SK-N-SH (cell line): ENCODE measurements at regions not wholly inside any gene's neighbourhood (a gene's known extent, or its start where the extent isn't known, plus 50 kb on each side); places are given as distances from the start of the nearest gene placed in this dataset.

Experiments used
- CTCF ChIA-PET: fragments of 300-600, 350-600 bp; formaldehyde crosslinking; extraction: SDS; loops from one replicate; lab custom pipeline; 2021; lab: Yijun Ruan, JAX
- POLR2A ChIA-PET: fragments of 350-600 bp; sonication (Branson Sonifier 250); formaldehyde crosslinking; extraction: SDS; loops from one replicate; lab custom pipeline; 2020; ENCODE audit warnings: antibody characterized with exemption, inconsistent platforms; lab: Yijun Ruan, JAX
- DNase-seq: peaks from one replicate; pipeline ENCODE4 v3.0.0; 2012
- H2AFZ ChIP-seq: fragments of 200-600 bp; sonication (generic); 2 replicates; pipeline ENCODE4 v1.8.1; 2016; ENCODE audit warnings: antibody characterized with exemption, mild to moderate bottlenecking, low read depth
- H3F3A ChIP-seq: fragments of 200-600 bp; sonication (generic); replicated peaks from 2 replicates; pipeline ENCODE3; 2016; ENCODE audit warnings: antibody characterized with exemption, mild to moderate bottlenecking; ENCODE audit not compliant: insufficient read depth
- H3K27ac ChIP-seq, 2 experiments: fragments of 200-500 bp in 1 of 2; fragments of 200-600 bp in 1 of 2; sonication (Bioruptor generic) in 1 of 2; sonication (generic), shearing (Covaris generic) in 1 of 2; 2 replicates each; pipeline versions ENCODE4 v1.5.1 to v1.6.1; 2014 to 2016; ENCODE audit warnings: low read depth in 2 of 2, inconsistent platforms in 1 of 2, low read length in 1 of 2, mild to moderate bottlenecking in 1 of 2, mixed read lengths in 1 of 2
- H3K27me3 ChIP-seq: fragments of 200-600 bp; sonication (generic), shearing (Covaris generic); 2 replicates; pipeline ENCODE4 v1.6.1; 2016; ENCODE audit warnings: mixed run types; ENCODE audit not compliant: insufficient read depth
- H3K36me3 ChIP-seq, 2 experiments: fragments of 200-500 bp in 1 of 2; fragments of 200-600 bp in 1 of 2; sonication (Bioruptor generic) in 1 of 2; sonication (generic) in 1 of 2; replicated peaks in 1 of 2; 2 replicates each; pipeline versions ENCODE3 to v1.5.1; 2014 to 2016; ENCODE audit warnings: low read length in 1 of 2, mild to moderate bottlenecking in 1 of 2; ENCODE audit not compliant: insufficient read depth in 2 of 2, control insufficient read depth in 1 of 2
- H3K4me1 ChIP-seq, 2 experiments: fragments of 200-500 bp in 1 of 2; fragments of 200-600 bp in 1 of 2; sonication (Bioruptor generic) in 1 of 2; sonication (generic), shearing (Covaris generic) in 1 of 2; 2 replicates each; pipeline versions ENCODE4 v1.5.1 to v1.6.1; 2014 to 2016; ENCODE audit warnings: low read depth in 1 of 2, low read length in 1 of 2, mixed run types in 1 of 2; ENCODE audit not compliant: insufficient read depth in 2 of 2, control insufficient read depth in 1 of 2
- H3K4me2 ChIP-seq: fragments of 200-600 bp; sonication (generic), shearing (Covaris generic); 2 replicates; pipeline ENCODE4 v1.6.1; 2017; ENCODE audit warnings: mixed run types
- H3K4me3 ChIP-seq, 2 experiments: fragments of 200-500 bp in 1 of 2; fragments of 200-600 bp in 1 of 2; sonication (Bioruptor generic) in 1 of 2; sonication (generic), shearing (Covaris generic) in 1 of 2; 2 replicates each; pipeline versions ENCODE4 v1.5.1 to v1.8.1; 2014 to 2016; ENCODE audit warnings: low read depth in 2 of 2, inconsistent platforms in 1 of 2, low read length in 1 of 2, mild to moderate bottlenecking in 1 of 2, mixed read lengths in 1 of 2, moderate library complexity in 1 of 2
- H3K79me2 ChIP-seq: fragments of 200-600 bp; sonication (generic); 2 replicates; pipeline ENCODE4 v1.8.1; 2017; ENCODE audit warnings: mild to moderate bottlenecking; ENCODE audit not compliant: insufficient read depth
- H3K9ac ChIP-seq: fragments of 200-600 bp; sonication (generic); 2 replicates; pipeline ENCODE4 v1.6.1; 2017; ENCODE audit warnings: mixed run types
- H3K9me2 ChIP-seq: fragments of 200-600 bp; sonication (generic); 2 replicates; pipeline ENCODE4 v1.6.1; 2017; ENCODE audit warnings: mixed run types
- H3K9me3 ChIP-seq: fragments of 200-600 bp; sonication (generic); 2 replicates; pipeline ENCODE4 v1.6.1; 2017; ENCODE audit warnings: mixed run types, mild to moderate bottlenecking, moderate library complexity
- H4K20me1 ChIP-seq: fragments of 200-600 bp; sonication (generic); 2 replicates; pipeline ENCODE4 v1.6.1; 2017; ENCODE audit warnings: mild to moderate bottlenecking, mixed run types; ENCODE audit not compliant: insufficient read depth
- JUND ChIP-seq: IDR thresholded peaks from 2 replicates; pipeline ENCODE4 v1.4.0; 2012
- MXI1 ChIP-seq: IDR thresholded peaks from 2 replicates; pipeline ENCODE4 v1.6.1; 2012; ENCODE audit warnings: mild to moderate bottlenecking, low read depth, low read length, improper control_type of control experiment
- NFIC ChIP-seq: IDR thresholded peaks from 2 replicates; pipeline ENCODE4 v1.4.0; 2012; ENCODE audit warnings: borderline replicate concordance
- RAD21 ChIP-seq: IDR thresholded peaks from 2 replicates; pipeline ENCODE4 v1.6.1; 2012; ENCODE audit warnings: mild to moderate bottlenecking, low read length
- RCOR1 ChIP-seq: fragments of 150-350 bp; IDR thresholded peaks from 2 replicates; pipeline ENCODE4 v1.6.1; 2017; ENCODE audit warnings: antibody characterized with exemption, low read length
- RFX5 ChIP-seq: IDR thresholded peaks from 2 replicates; pipeline ENCODE4 v1.6.1; 2012; ENCODE audit warnings: mild to moderate bottlenecking, improper control_type of control experiment, low read length
- SIN3A ChIP-seq: IDR thresholded peaks from 2 replicates; pipeline ENCODE4 v1.6.1; 2012; ENCODE audit warnings: low read depth, mild to moderate bottlenecking, low read length, moderate library complexity, borderline replicate concordance
- SMC3 ChIP-seq: IDR thresholded peaks from 2 replicates; pipeline ENCODE4 v1.6.1; 2012; ENCODE audit warnings: low read depth, low read length, improper control_type of control experiment
- TEAD4 ChIP-seq: IDR thresholded peaks from 2 replicates; pipeline ENCODE4 v1.4.0; 2012; ENCODE audit warnings: mild to moderate bottlenecking, borderline replicate concordance; ENCODE audit not compliant: insufficient read depth
- WGBS: methylation state at CpG from one replicate; pipeline ENCODE4 v1.1.6; 2017; ENCODE audit warnings: low lambda C conversion rate; 5-methylcytosine and 5-hydroxymethylcytosine counted together
- TF ChIP-seq, protein P1 (sequence below): IDR thresholded peaks from 2 replicates; pipeline ENCODE4; 2012
- TF ChIP-seq, protein P2 (sequence below): fragments of 200-600 bp; sonication (generic); IDR thresholded peaks from 2 replicates; pipeline ENCODE4 v1.6.1; 2017; ENCODE audit warnings: antibody characterized with exemption, mild to moderate bottlenecking, moderate library complexity
- TF ChIP-seq, protein P3 (sequence below): IDR thresholded peaks from 2 replicates; pipeline ENCODE4 v1.6.1; 2012; ENCODE audit warnings: mild to moderate bottlenecking, low read depth, low read length, moderate library complexity

DNA sequence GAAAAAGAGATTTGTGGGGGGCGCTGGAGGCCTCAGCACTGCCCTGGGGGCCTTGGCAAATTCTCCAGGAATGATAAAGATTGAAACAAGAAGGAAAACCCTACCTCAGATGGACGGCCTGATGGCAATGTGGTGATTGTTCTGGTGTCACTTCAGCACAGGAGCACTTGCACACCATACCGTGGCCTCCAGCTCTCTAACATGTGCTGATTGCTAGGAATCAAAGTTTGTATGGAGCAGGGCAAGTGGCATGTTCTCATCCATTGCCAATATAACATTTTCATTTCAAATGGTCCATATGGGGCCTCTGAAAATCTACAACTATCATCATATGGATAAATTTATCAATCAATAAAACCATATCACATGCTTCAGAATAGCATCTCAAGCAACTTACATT is 253.0 kb downstream of the DEPDC1B start:
- CTCF ChIA-PET: interaction anchor here (0.7 kb wide), 1 partner anchor 10 kb away, joined by 3 read pairs; no protein-coding TSS in a partner anchor
- H3K9me3 ChIP-seq: no peaks in the 10 kb centered on the region
- POLR2A ChIA-PET: interaction anchor here (0.5 kb wide), 1 partner anchor 425 kb away, joined by 4 read pairs; no protein-coding TSS in a partner anchor
- no peaks in the 10 kb centered on the region; a peak in 1 of 4 replicates for H3K4me1 ChIP-seq
- 46% methylated on average over 2 of the region's 3 CpGs for WGBS
- no peaks in the 10 kb centered on the region for H3K27me3 ChIP-seq
- H3K36me3 ChIP-seq: no peaks in the 10 kb centered on the region
- H2AFZ ChIP-seq: no peak overlapping the region
- no peaks in the 10 kb centered on the region for H4K20me1 ChIP-seq
- no peaks in the 10 kb centered on the region for H3K9me2 ChIP-seq
- DNase-seq: no peak
- H3F3A ChIP-seq: no peaks in the 10 kb centered on the region
- no peak overlapping the region for H3K4me2 ChIP-seq
- H3K4me3 ChIP-seq: no peak overlapping the region
- TF ChIP-seq, protein P1, sequence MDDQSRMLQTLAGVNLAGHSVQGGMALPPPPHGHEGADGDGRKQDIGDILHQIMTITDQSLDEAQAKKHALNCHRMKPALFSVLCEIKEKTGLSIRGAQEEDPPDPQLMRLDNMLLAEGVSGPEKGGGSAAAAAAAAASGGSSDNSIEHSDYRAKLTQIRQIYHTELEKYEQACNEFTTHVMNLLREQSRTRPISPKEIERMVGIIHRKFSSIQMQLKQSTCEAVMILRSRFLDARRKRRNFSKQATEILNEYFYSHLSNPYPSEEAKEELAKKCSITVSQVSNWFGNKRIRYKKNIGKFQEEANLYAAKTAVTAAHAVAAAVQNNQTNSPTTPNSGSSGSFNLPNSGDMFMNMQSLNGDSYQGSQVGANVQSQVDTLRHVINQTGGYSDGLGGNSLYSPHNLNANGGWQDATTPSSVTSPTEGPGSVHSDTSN: no peak
- TF ChIP-seq MXI1 (no peak), RCOR1 (no peak), SIN3A (no peak), RFX5 (no peak), RAD21 (no peak), JUND (no peak), SMC3 (no peak), TEAD4 (no peak), NFIC (no peak)
- TF ChIP-seq, protein P2, sequence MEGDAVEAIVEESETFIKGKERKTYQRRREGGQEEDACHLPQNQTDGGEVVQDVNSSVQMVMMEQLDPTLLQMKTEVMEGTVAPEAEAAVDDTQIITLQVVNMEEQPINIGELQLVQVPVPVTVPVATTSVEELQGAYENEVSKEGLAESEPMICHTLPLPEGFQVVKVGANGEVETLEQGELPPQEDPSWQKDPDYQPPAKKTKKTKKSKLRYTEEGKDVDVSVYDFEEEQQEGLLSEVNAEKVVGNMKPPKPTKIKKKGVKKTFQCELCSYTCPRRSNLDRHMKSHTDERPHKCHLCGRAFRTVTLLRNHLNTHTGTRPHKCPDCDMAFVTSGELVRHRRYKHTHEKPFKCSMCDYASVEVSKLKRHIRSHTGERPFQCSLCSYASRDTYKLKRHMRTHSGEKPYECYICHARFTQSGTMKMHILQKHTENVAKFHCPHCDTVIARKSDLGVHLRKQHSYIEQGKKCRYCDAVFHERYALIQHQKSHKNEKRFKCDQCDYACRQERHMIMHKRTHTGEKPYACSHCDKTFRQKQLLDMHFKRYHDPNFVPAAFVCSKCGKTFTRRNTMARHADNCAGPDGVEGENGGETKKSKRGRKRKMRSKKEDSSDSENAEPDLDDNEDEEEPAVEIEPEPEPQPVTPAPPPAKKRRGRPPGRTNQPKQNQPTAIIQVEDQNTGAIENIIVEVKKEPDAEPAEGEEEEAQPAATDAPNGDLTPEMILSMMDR: no peak
- TF ChIP-seq, protein P3, sequence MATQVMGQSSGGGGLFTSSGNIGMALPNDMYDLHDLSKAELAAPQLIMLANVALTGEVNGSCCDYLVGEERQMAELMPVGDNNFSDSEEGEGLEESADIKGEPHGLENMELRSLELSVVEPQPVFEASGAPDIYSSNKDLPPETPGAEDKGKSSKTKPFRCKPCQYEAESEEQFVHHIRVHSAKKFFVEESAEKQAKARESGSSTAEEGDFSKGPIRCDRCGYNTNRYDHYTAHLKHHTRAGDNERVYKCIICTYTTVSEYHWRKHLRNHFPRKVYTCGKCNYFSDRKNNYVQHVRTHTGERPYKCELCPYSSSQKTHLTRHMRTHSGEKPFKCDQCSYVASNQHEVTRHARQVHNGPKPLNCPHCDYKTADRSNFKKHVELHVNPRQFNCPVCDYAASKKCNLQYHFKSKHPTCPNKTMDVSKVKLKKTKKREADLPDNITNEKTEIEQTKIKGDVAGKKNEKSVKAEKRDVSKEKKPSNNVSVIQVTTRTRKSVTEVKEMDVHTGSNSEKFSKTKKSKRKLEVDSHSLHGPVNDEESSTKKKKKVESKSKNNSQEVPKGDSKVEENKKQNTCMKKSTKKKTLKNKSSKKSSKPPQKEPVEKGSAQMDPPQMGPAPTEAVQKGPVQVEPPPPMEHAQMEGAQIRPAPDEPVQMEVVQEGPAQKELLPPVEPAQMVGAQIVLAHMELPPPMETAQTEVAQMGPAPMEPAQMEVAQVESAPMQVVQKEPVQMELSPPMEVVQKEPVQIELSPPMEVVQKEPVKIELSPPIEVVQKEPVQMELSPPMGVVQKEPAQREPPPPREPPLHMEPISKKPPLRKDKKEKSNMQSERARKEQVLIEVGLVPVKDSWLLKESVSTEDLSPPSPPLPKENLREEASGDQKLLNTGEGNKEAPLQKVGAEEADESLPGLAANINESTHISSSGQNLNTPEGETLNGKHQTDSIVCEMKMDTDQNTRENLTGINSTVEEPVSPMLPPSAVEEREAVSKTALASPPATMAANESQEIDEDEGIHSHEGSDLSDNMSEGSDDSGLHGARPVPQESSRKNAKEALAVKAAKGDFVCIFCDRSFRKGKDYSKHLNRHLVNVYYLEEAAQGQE: no peak
- H3K79me2 ChIP-seq: no peaks in the 10 kb centered on the region
- no peak overlapping the region for H3K27ac ChIP-seq
- no peak overlapping the region for H3K9ac ChIP-seq
